ENCODE measurements at regions not wholly inside any gene's neighbourhood (a gene's known extent, or its start where the extent isn't known, plus 50 kb on each side); places are given as distances from the start of the nearest gene placed in this dataset.

- H3K4me1 ChIP-seq: no peaks in the 10 kb centered on the region
- H3K27ac ChIP-seq: no peak overlapping the region
- TF ChIP-seq POLR2A (IDR thresholded peaks at IDR 0.05): no peak
- no peak for TF ChIP-seq POLR2AphosphoS5 (IDR thresholded peaks at IDR 0.05)
- TF ChIP-seq, protein P1, sequence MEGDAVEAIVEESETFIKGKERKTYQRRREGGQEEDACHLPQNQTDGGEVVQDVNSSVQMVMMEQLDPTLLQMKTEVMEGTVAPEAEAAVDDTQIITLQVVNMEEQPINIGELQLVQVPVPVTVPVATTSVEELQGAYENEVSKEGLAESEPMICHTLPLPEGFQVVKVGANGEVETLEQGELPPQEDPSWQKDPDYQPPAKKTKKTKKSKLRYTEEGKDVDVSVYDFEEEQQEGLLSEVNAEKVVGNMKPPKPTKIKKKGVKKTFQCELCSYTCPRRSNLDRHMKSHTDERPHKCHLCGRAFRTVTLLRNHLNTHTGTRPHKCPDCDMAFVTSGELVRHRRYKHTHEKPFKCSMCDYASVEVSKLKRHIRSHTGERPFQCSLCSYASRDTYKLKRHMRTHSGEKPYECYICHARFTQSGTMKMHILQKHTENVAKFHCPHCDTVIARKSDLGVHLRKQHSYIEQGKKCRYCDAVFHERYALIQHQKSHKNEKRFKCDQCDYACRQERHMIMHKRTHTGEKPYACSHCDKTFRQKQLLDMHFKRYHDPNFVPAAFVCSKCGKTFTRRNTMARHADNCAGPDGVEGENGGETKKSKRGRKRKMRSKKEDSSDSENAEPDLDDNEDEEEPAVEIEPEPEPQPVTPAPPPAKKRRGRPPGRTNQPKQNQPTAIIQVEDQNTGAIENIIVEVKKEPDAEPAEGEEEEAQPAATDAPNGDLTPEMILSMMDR (IDR thresholded peaks at IDR 0.05): no peak
- H3K27me3 ChIP-seq: no peaks in the 10 kb centered on the region
- H3K9me3 ChIP-seq: no peaks in the 10 kb centered on the region
- DNase-seq (ENCODE audit: low spot score in 2 of 2): no peak
- no peaks in the 10 kb centered on the region for H3K36me3 ChIP-seq
- intact Hi-C loops (cut with DNase I; ENCODE audit: low total_unique reads): no loop called here
- H3K4me3 ChIP-seq: no peak overlapping the region
These were observed 61.7 kb upstream of the TMEM17 start for GRCh38 chr2:62567669-62568068.

DNA sequence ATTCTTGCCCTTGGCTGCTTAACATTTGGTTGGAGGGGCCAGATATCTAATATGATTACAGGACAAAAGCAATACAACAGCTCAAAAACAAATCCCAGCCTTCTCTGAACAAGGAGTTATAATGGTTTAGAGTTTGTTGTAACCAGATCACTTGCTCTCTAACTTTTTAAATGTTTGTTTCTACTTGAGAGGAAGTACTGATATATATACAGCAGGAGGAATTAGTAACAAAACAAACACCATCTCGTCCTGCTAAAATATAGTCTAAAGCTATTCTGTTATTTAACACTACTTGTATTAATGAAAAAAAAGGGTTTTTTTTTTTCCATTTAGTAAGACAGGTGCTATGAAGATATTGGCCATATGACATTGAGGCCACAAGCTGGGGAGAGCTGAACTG lies 60.9 kb upstream of the TMEM17 start:
- intact Hi-C loops (cut with DNase I; ENCODE audit: low total_unique reads): no loop called here
- Histone ChIP-seq H3K4me1 (no peaks in the 10 kb centered on the region), H3K27ac (no peak overlapping the region), H3K4me3 (no peak overlapping the region), H3K9me3 (no peaks in the 10 kb centered on the region), H3K36me3 (no peaks in the 10 kb centered on the region), H3K27me3 (no peaks in the 10 kb centered on the region)
- TF ChIP-seq POLR2AphosphoS5 (IDR thresholded peaks at IDR 0.05): no peak
- TF ChIP-seq, protein P1 (IDR thresholded peaks at IDR 0.05): no peak
- TF ChIP-seq POLR2A (IDR thresholded peaks at IDR 0.05): no peak
- DNase-seq (ENCODE audit: low spot score in 2 of 2): no peak

GRCh38 chr2:62565309-62565908 lies 59.4 kb upstream of the TMEM17 start:
- no peak overlapping the region for H3K27ac ChIP-seq
- no peaks in the 10 kb centered on the region for H3K9me3 ChIP-seq
- intact Hi-C loops (cut with DNase I; ENCODE audit: low total_unique reads): no loop called here
- H3K27me3 ChIP-seq: no peaks in the 10 kb centered on the region
- no peaks in the 10 kb centered on the region for H3K36me3 ChIP-seq
- H3K4me3 ChIP-seq: no peak overlapping the region
- H3K4me1 ChIP-seq: no peaks in the 10 kb centered on the region
- DNase-seq (ENCODE audit: low spot score in 2 of 2): no peak
- no peak for TF ChIP-seq POLR2A (IDR thresholded peaks at IDR 0.05)
- no peak for TF ChIP-seq POLR2AphosphoS5 (IDR thresholded peaks at IDR 0.05)
- TF ChIP-seq, protein P1 (IDR thresholded peaks at IDR 0.05): no peak

DNA sequence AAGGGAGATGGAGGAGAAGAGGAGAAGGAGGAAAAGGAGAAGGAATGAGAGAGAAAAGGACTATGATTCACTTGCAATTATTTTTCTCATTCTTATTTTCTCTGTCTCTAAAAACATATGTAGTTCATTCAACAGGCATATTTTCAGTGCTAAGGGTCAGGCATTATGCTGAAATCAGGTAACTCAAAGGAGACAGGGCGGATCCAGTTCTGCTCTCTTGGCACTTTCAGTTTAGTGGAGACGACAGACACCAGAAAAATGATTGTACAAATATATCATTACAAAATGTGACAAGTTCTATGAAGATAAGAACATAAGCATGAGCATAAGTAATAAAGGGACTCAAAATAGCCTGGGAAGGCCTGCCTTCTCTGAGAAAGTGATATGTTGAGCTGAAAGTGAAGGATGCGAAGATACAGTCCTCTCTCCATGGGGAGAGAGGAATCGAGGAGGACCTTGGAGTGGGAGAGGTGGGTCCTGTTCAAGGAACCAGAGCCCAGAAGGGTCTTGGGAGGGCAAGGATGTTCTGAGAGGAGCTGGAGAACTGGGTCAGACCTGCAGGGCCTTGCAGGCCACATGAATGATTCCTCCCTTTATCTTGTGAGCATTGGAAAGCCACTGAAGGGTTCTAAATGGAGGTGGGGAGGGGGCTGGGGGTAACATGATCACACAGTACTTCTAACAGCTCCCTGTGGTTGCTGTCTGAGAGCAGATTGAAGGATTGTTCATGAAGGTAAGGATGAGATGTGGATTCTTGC lies 58.6 kb upstream of the TMEM17 start:
- Histone ChIP-seq H3K4me1 (no peaks in the 10 kb centered on the region), H3K4me3 (no peak overlapping the region), H3K9me3 (no peaks in the 10 kb centered on the region), H3K36me3 (no peaks in the 10 kb centered on the region), H3K27ac (no peak overlapping the region), H3K27me3 (no peaks in the 10 kb centered on the region)
- no peak for DNase-seq (ENCODE audit: low spot score in 2 of 2)
- intact Hi-C loops (cut with DNase I; ENCODE audit: low total_unique reads): no loop called here
- TF ChIP-seq POLR2A (IDR thresholded peaks at IDR 0.05): no peak

DNA sequence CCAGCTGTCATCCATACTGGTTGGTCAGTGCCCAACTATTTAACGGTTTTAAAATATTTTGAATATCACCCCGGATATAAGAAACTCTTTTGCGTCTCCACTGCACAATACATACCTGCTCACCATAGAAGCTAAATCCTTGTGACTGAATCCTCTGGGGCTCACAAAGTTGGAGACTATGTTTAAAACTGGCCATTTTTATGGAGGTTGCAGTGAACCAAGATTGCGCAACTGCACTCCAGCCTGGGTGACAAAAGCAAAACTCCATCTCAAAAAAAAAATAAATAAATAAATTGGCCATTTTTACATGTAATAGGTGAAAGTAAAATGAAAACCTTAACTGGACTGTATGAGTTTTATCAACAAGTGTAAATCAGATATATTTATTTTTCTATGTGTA lies 55.6 kb upstream of the TMEM17 start:
- no peaks in the 10 kb centered on the region for H3K27me3 ChIP-seq
- TF ChIP-seq, protein P1 (IDR thresholded peaks at IDR 0.05): no peak
- TF ChIP-seq POLR2A (IDR thresholded peaks at IDR 0.05): no peak
- no peak for TF ChIP-seq POLR2AphosphoS5 (IDR thresholded peaks at IDR 0.05)
- no peaks in the 10 kb centered on the region for H3K4me1 ChIP-seq
- DNase-seq (ENCODE audit: low spot score in 2 of 2): no peak
- H3K4me3 ChIP-seq: no peak overlapping the region
- H3K36me3 ChIP-seq: no peaks in the 10 kb centered on the region
- no peaks in the 10 kb centered on the region for H3K9me3 ChIP-seq
- intact Hi-C loops (cut with DNase I; ENCODE audit: low total_unique reads): no loop called here
- no peak overlapping the region for H3K27ac ChIP-seq
